ENCODE measurements at regions not wholly inside any gene's neighbourhood (a gene's known extent, or its start where the extent isn't known, plus 50 kb on each side); places are given as distances from the start of the nearest gene placed in this dataset.
A peak's percentile ranks its signal among the peaks of the same experiment; 100 is the strongest.
"Not testable (repeated sequence)": the region's sequence is repeated elsewhere in the genome, so short reads cannot be mapped to it uniquely, and the experiment has no call there.

- peak; percentile 50 for ATAC-seq
These were observed 4510.9 kb upstream of the OR11H1 start for GRCh38 chr22:11017108-11017507.

GRCh38 chr22:11020522-11020921, 4507.5 kb upstream of the OR11H1 start:
- peak; percentile 14 for ATAC-seq

GRCh38 chr22:11026541-11026940, 4501.5 kb upstream of the OR11H1 start:
- not testable (repeated sequence) for ATAC-seq

- ATAC-seq: not testable (repeated sequence)
These were observed 4500.9 kb upstream of the OR11H1 start for GRCh38 chr22:11027064-11027463.

- ATAC-seq: not testable (repeated sequence)
These were observed 4500.5 kb upstream of the OR11H1 start for GRCh38 chr22:11027532-11027931.

- not testable (repeated sequence) for ATAC-seq
These were observed 4499.8 kb upstream of the OR11H1 start for GRCh38 chr22:11028180-11028579.

- peak; percentile 6 for ATAC-seq
These were observed 4498.5 kb upstream of the OR11H1 start for GRCh38 chr22:11029534-11029933.

GRCh38 chr22:11029967-11030366, 4498.0 kb upstream of the OR11H1 start:
- not testable (repeated sequence) for ATAC-seq

GRCh38 chr22:11030571-11031410, 4497.2 kb upstream of the OR11H1 start:
- ATAC-seq: not testable (repeated sequence)

- ATAC-seq: not testable (repeated sequence)
These were observed 4495.9 kb upstream of the OR11H1 start for GRCh38 chr22:11032115-11032514.

- ATAC-seq: not testable (repeated sequence)
These were observed 4493.4 kb upstream of the OR11H1 start for GRCh38 chr22:11034660-11034987.

GRCh38 chr22:11035031-11035873, 4492.7 kb upstream of the OR11H1 start:
- ATAC-seq: peak; percentile 33

- not testable (repeated sequence) for ATAC-seq
These were observed 4490.7 kb upstream of the OR11H1 start for GRCh38 chr22:11037314-11037713.

- not testable (repeated sequence) for ATAC-seq
These were observed 4490.2 kb upstream of the OR11H1 start for GRCh38 chr22:11037814-11038213.

- not testable (repeated sequence) for ATAC-seq
These were observed 4489.2 kb upstream of the OR11H1 start for GRCh38 chr22:11038786-11039185.

GRCh38 chr22:11041416-11041815, 4486.6 kb upstream of the OR11H1 start:
- ATAC-seq: not testable (repeated sequence)

- no peak for ATAC-seq
These were observed 4485.9 kb upstream of the OR11H1 start for GRCh38 chr22:11042116-11042515.

- ATAC-seq: not testable (repeated sequence)
These were observed 4484.7 kb upstream of the OR11H1 start for GRCh38 chr22:11043289-11043688.

- not testable (repeated sequence) for ATAC-seq
These were observed 4479.1 kb upstream of the OR11H1 start for GRCh38 chr22:11048884-11049283.

GRCh38 chr22:11050226-11050625, 4477.8 kb upstream of the OR11H1 start:
- not testable (repeated sequence) for ATAC-seq

GRCh38 chr22:11051401-11052112, 4476.4 kb upstream of the OR11H1 start:
- ATAC-seq: not testable (repeated sequence)

- ATAC-seq: peak; percentile 30
These were observed 4474.3 kb upstream of the OR11H1 start for GRCh38 chr22:11053403-11054344.

Measured in esophagus mucosa (tissue), 1 donor.